Pancreas (tissue), 10 donors: ENCODE measurements at regions not wholly inside any gene's neighbourhood (a gene's known extent, or its start where the extent isn't known, plus 50 kb on each side); places are given as distances from the start of the nearest gene placed in this dataset.

Experiments
- ATAC-seq, 4 donors: fragments of 200-7000 bp; cut with Tn5 transposase; one replicate each; pipeline versions ENCODE4 v1.8.0 to v1.9.1; 2020; ENCODE audit warnings: mild to moderate bottlenecking in 4 of 4, moderate library complexity in 4 of 4
- DNase-seq, 6 donors: peaks; one replicate each; pipeline ENCODE4 v3.0.0-alpha.2; 2020
- FAIRE-seq: peaks from 2 replicates; lab custom pipeline; 2012; peaks lifted over from hg19 to GRCh38; lab: Jason Lieb, UNC
- H3K27ac ChIP-seq, 4 donors: fragments of 200-600 bp; sonication (generic); 1 replicate in 3 of 4; 2 replicates in 1 of 4; pipeline versions ENCODE4 v1.5.0 to v1.8.0; 2020
- H3K27me3 ChIP-seq, 4 donors: fragments of 200-600 bp; one replicate each; pipeline ENCODE4 v1.8.0; 2021
- H3K36me3 ChIP-seq, 3 donors: fragments of 200-600 bp; sonication (generic) in 1 of 3; one replicate each; pipeline versions ENCODE4 v1.5.0 to v1.8.0; 2020 to 2021
- H3K4me1 ChIP-seq, 3 donors: fragments of 200-600 bp; one replicate each; pipeline ENCODE4 v1.8.0; 2021
- H3K4me3 ChIP-seq, 4 donors: fragments of 200-600 bp; sonication (generic) in 2 of 4; one replicate each; pipeline versions ENCODE4 v1.5.0 to v1.8.0; 2020 to 2021
- H3K9me3 ChIP-seq, 4 donors: fragments of 200-600 bp; one replicate each; pipeline ENCODE4 v1.8.0; 2021
- WGBS, 2 donors: extraction: QIAGEN DNeasy Blood & Tissue Kit; methylation state at CpG; one replicate each; pipeline ENCODE4 v1.1.7; 2013; 5-methylcytosine and 5-hydroxymethylcytosine counted together
- intact Hi-C, 3 donors: fragments of 100-400 bp; cut with DNase I; formaldehyde crosslinking; loops; one replicate each; pipeline versions ENCODE4 v1.11.1 to v1.14.2; 2022
- TF ChIP-seq, protein P1 (sequence below), 4 donors: fragments of 200-600 bp; sonication (generic) in 3 of 4; IDR thresholded peaks; one replicate each; pipeline versions ENCODE4 v1.5.0 to v1.8.0; 2021; ENCODE audit warnings: antibody characterized with exemption in 4 of 4
- donor health status: healthy with polysubstance abuse.
- donor health status: DM: no; HTN: no; CAD: no; lungs with moderate emphysema.
- donor health status: DM: no; HTN: no; CAD: no.
- donor health status: control.
- donor health status: control.
- donor health status: Bipolar disorder and iron deficiency.
- donor health status: DM: yes; HTN: yes; CAD: no.
- donor health status: DM: no; HTN: no; CAD: no.
- donor health status: DM: no; HTN: no; CAD: no.
- donor health status: DM: yes; HTN: yes; CAD: no.

DNA sequence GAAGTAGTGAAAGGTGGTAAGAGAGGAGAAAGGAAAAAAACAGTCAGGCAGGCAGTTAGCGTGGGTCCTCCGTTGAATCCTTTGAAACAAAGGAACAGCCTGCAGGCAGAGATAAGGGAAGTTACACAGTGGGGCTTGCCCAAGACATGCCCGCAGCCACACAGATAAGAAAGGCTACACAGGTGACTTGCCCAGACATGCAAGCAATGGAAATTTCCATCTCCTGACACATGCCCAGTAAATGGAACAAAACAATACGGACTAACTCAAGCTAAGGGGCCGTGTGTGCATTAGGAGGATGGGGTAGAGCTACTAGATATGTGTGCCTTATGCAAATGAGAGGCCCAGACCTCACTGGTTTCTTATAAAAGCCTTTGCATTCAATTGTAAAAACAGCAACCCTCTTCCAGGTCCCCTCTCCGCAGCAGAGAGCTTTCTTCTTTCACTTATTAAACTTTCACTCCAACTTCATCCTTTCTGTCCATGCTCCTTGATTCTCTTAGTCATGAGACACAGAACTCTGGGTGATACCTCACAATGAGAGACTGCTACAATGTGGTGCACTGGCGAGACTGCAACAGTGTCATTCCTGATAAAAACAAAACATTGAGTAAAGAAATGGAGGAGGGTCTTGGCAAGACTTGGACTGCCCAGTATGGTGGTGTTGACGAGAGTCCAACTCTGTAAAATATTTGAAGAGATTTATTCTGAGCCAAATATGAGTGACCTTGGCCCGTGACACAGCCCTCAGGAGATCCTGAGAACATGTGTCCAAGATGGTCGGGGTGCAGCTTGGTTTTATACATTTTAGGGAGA lies 997.4 kb upstream of the PRKX start:
- intact Hi-C loops, result no loop called here
- H3K4me1 ChIP-seq, result peaks cover 16 to 18% (median 18%) of the 10 kb centered on the region in 3 donors
- ATAC-seq, result peak; percentile 87 to 93 (median 92)
- peak overlapping the region in 3 of 4 donors; percentile 35 to 53 (median 41) for H3K27ac ChIP-seq
- 34 to 35% methylated on average over 10 of the region's 10 CpGs for WGBS, 2 donors
- no peaks in the 10 kb centered on the region for H3K27me3 ChIP-seq
- H3K9me3 ChIP-seq, result no peaks in the 10 kb centered on the region
- H3K36me3 ChIP-seq, result no peaks in the 10 kb centered on the region
- TF ChIP-seq, protein P1, sequence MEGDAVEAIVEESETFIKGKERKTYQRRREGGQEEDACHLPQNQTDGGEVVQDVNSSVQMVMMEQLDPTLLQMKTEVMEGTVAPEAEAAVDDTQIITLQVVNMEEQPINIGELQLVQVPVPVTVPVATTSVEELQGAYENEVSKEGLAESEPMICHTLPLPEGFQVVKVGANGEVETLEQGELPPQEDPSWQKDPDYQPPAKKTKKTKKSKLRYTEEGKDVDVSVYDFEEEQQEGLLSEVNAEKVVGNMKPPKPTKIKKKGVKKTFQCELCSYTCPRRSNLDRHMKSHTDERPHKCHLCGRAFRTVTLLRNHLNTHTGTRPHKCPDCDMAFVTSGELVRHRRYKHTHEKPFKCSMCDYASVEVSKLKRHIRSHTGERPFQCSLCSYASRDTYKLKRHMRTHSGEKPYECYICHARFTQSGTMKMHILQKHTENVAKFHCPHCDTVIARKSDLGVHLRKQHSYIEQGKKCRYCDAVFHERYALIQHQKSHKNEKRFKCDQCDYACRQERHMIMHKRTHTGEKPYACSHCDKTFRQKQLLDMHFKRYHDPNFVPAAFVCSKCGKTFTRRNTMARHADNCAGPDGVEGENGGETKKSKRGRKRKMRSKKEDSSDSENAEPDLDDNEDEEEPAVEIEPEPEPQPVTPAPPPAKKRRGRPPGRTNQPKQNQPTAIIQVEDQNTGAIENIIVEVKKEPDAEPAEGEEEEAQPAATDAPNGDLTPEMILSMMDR (IDR thresholded peaks at IDR 0.05), result no peak
- FAIRE-seq, result no peak
- DNase-seq, result peak in 4 of 6 donors; percentile 23 to 67 (median 48)
- no peak overlapping the region for H3K4me3 ChIP-seq

DNA sequence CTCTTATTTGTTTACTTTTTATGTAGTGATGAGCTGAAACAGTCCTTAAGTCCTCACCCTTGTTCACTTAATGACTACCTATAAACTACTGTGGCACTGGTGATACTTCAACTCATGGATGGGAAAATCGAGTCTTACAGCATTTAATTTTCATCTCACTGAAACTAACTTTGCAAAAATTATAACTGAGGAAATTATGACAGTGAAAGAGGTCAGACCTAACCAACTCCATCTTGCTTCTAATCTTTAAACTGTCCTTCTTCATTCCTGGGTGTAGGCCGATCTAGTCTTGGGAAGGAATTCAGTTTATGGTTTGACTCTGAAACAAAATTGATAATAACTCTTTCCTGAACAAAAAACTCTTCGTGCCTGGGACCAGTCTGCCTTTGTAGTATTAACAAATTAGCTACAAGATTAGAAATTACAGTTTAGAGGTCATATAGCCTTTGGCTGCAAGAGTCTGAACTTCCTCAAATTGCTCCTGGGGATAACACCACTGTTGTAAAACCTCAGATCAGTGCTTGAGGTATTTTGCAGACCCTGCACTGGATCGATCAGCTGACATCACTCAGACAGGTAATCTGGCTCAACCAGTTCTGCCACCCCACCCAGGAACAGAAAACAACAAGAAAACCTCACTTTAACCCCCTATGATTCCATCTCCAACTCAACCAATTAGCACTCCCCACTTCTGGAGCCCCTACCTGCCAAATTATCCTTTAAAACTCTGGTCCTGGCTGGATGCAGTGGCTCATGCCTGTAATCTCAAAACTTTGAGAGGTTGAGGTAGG lies 995.7 kb upstream of the PRKX start:
- intact Hi-C loops, result no loop called here
- peak overlapping the region in 2 of 4 donors; percentile 41 to 53 for H3K27ac ChIP-seq
- no peak overlapping the region for H3K4me3 ChIP-seq
- no peaks in the 10 kb centered on the region for H3K36me3 ChIP-seq
- DNase-seq (peak in 4 of 6 donors; percentile 28 to 48 (median 34)), FAIRE-seq (peak; percentile 13), ATAC-seq (peak; percentile 46 to 51 (median 49))
- H3K9me3 ChIP-seq, result no peaks in the 10 kb centered on the region
- H3K4me1 ChIP-seq, result peaks cover 16 to 18% (median 18%) of the 10 kb centered on the region in 3 donors
- WGBS, 2 donors, result 18% methylated on average over 4 of the region's 4 CpGs
- TF ChIP-seq, protein P1 (IDR thresholded peaks at IDR 0.05), result no peak
- no peaks in the 10 kb centered on the region for H3K27me3 ChIP-seq

DNA sequence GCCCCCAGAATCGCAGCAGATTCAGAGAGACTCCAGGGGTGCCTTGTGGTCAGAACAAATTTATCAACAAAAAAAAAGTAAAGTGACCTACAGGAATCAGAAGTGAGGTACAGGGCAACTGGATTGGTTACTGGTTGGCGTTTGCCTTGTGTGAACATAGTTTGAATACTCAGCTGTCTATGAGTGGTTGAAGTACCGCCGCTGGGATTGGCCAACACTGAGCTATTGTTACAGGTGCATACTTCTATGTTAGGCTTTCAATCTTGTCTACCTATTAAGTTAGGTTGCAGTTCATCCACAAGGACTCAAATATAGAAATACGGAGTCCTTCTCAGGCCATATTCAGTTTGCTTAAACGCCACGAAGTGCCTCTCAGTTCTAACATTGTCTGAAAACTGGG lies 993.5 kb upstream of the PRKX start:
- Histone ChIP-seq H3K9me3 (no peaks in the 10 kb centered on the region), H3K4me3 (no peak overlapping the region), H3K36me3 (no peaks in the 10 kb centered on the region), H3K27ac (no peak overlapping the region), H3K27me3 (no peaks in the 10 kb centered on the region), H3K4me1 (peaks cover 16 to 18% (median 18%) of the 10 kb centered on the region in 3 donors)
- no peak for FAIRE-seq
- TF ChIP-seq, protein P1 (IDR thresholded peaks at IDR 0.05), result no peak
- 66 to 69% methylated on average over 7 of the region's 7 CpGs for WGBS, 2 donors
- ATAC-seq, result peak in 1 of 4 donors; percentile 35
- intact Hi-C loops, result no loop called here
- DNase-seq, result no peak

DNA sequence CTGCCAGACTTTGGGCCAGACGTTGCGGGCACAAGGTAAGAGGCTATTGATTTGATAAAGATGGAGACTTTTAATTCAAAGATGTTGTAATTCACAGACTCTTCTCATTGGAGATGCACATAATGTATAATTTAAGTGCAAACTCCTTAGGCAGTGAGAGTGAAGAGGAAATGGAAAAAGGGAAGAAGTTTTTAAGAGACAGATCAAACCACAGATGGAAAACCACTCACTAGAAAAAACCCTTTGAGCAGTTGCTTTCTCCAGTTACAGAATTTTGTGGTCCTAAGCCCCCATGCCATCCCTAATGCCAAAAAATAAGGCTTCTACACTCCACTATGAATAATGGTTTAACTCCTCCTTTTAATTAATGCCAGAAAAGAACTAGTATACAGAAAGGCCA lies 977.1 kb upstream of the PRKX start:
- Histone ChIP-seq H3K4me1 (no peaks in the 10 kb centered on the region), H3K9me3 (no peaks in the 10 kb centered on the region), H3K36me3 (no peaks in the 10 kb centered on the region), H3K27me3 (no peaks in the 10 kb centered on the region), H3K27ac (no peak overlapping the region), H3K4me3 (no peak overlapping the region)
- no peak for DNase-seq
- TF ChIP-seq, protein P1 (IDR thresholded peaks at IDR 0.05), result no peak
- WGBS, 2 donors, result 47 to 56% methylated on average over 2 of the region's 2 CpGs
- FAIRE-seq, result no peak
- ATAC-seq, result no peak
- intact Hi-C loops, result no loop called here
